Gastroesophageal sphincter (tissue), 3 donors: ENCODE measurements at regions not wholly inside any gene's neighbourhood (a gene's known extent, or its start where the extent isn't known, plus 50 kb on each side); places are given as distances from the start of the nearest gene placed in this dataset.

Source experiments
- CTCF ChIP-seq, 4 experiments: fragments of 200-600 bp in 2 of 4; fragments of 450-650 bp in 2 of 4; sonication (generic) in 1 of 4; IDR thresholded peaks; one replicate each; pipeline ENCODE4 v1.5.1; 2017 to 2019; ENCODE audit warnings: antibody characterized with exemption in 4 of 4, mild to moderate bottlenecking in 2 of 4, moderate library complexity in 2 of 4
- EP300 ChIP-seq: sonication (generic); formaldehyde crosslinking; IDR thresholded peaks from one replicate; pipeline ENCODE4 v1.6.1; 2017; ENCODE audit warnings: antibody characterized with exemption, mild to moderate bottlenecking
- POLR2A ChIP-seq, 2 donors: fragments of 450-650 bp; IDR thresholded peaks; one replicate each; pipeline ENCODE4 v1.6.1; 2017; ENCODE audit warnings: antibody characterized with exemption in 2 of 2, mild to moderate bottlenecking in 2 of 2, moderate library complexity in 1 of 2
- POLR2AphosphoS5 ChIP-seq: sonication (generic); formaldehyde crosslinking; IDR thresholded peaks from one replicate; pipeline ENCODE4 v1.6.1; 2017; ENCODE audit warnings: antibody characterized with exemption

- TF ChIP-seq CTCF (IDR thresholded peaks at IDR 0.05) (no peak), POLR2A (IDR thresholded peaks at IDR 0.05) (no peak), POLR2AphosphoS5 (no peak), EP300 (no peak)
Measured at GRCh38 chr10:113459626-113460280, 93.1 kb upstream of the HABP2 start.
